Muscle of leg (tissue), 3 donors: ENCODE measurements at regions not wholly inside any gene's neighbourhood (a gene's known extent, or its start where the extent isn't known, plus 50 kb on each side); places are given as distances from the start of the nearest gene placed in this dataset.
"Not testable (repeated sequence)": the region's sequence is repeated elsewhere in the genome, so short reads cannot be mapped to it uniquely, and the experiment has no call there.

Experiments used
- DNase-seq: peaks from one replicate; pipeline ENCODE4 v3.0.0; 2013
- H3K27ac ChIP-seq: one replicate; pipeline ENCODE4 v1.5.1; 2013; ENCODE audit warnings: mild to moderate bottlenecking, low read length, control low read depth
- H3K27me3 ChIP-seq: one replicate; pipeline ENCODE4 v1.6.1; 2013; ENCODE audit warnings: low read length; ENCODE audit not compliant: control insufficient read depth, insufficient read depth
- H3K36me3 ChIP-seq: one replicate; pipeline ENCODE4 v1.6.1; 2013; ENCODE audit warnings: low read length; ENCODE audit not compliant: control insufficient read depth, insufficient read depth
- H3K4me1 ChIP-seq: one replicate; pipeline ENCODE4 v1.6.1; 2013; ENCODE audit warnings: low read length; ENCODE audit not compliant: control insufficient read depth, insufficient read depth
- H3K4me3 ChIP-seq: one replicate; pipeline ENCODE4 v1.5.1; 2013; ENCODE audit warnings: low read length, control low read depth
- H3K9me3 ChIP-seq: replicated peaks from 2 replicates; pipeline ENCODE4 v1.6.1; 2013; ENCODE audit warnings: low read depth, low read length; ENCODE audit not compliant: control insufficient read depth
- WGBS: methylation state at CpG from one replicate; pipeline ENCODE4 v1.1.5; 2013; ENCODE audit warnings: missing lambda C conversion rate; ENCODE audit not compliant: insufficient coverage; 5-methylcytosine and 5-hydroxymethylcytosine counted together

- H3K27me3 ChIP-seq, result no peaks in the 10 kb centered on the region
- no CpG with 5 or more reads among the region's 3 CpGs for WGBS
- no peak for DNase-seq
- H3K9me3 ChIP-seq, result peaks cover 2% of the 10 kb centered on the region
- H3K27ac ChIP-seq, result no peak overlapping the region
- H3K4me3 ChIP-seq, result no peak overlapping the region
- no peaks in the 10 kb centered on the region for H3K36me3 ChIP-seq
- no peaks in the 10 kb centered on the region for H3K4me1 ChIP-seq
Observed at GRCh38 chr13:61215116-61215515, 200.5 kb downstream of the PCDH20 start.

- H3K9me3 ChIP-seq, result peaks cover 2% of the 10 kb centered on the region
- DNase-seq, result no peak
- H3K4me3 ChIP-seq, result no peak overlapping the region
- H3K27me3 ChIP-seq, result no peaks in the 10 kb centered on the region
- no peak overlapping the region for H3K27ac ChIP-seq
- WGBS, result no CpG with 5 or more reads among the region's 4 CpGs
- H3K4me1 ChIP-seq, result no peaks in the 10 kb centered on the region
- H3K36me3 ChIP-seq, result no peaks in the 10 kb centered on the region
Observed at GRCh38 chr13:61214551-61214950, 201.1 kb downstream of the PCDH20 start.

- H3K27me3 ChIP-seq, H3K4me3 ChIP-seq, DNase-seq, H3K27ac ChIP-seq, H3K4me1 ChIP-seq, H3K36me3 ChIP-seq, H3K9me3 ChIP-seq: not testable (repeated sequence)
- WGBS, result 90% methylated on average over 11 of the region's 11 CpGs
Observed at GRCh38 chr13:61205898-61206297, 209.8 kb downstream of the PCDH20 start.

GRCh38 chr13:61204025-61204424 lies 211.6 kb downstream of the PCDH20 start:
- no peaks in the 10 kb centered on the region for H3K27me3 ChIP-seq
- H3K4me1 ChIP-seq, result no peaks in the 10 kb centered on the region
- DNase-seq, result no peak
- no peaks in the 10 kb centered on the region for H3K36me3 ChIP-seq
- no peak overlapping the region for H3K4me3 ChIP-seq
- WGBS, result no CpG with 5 or more reads among the region's 1 CpG
- no peak overlapping the region for H3K27ac ChIP-seq
- no peaks in the 10 kb centered on the region for H3K9me3 ChIP-seq

GRCh38 chr13:61202042-61202441 lies 213.6 kb downstream of the PCDH20 start:
- DNase-seq, result no peak
- Histone ChIP-seq H3K27me3 (no peaks in the 10 kb centered on the region), H3K9me3 (no peaks in the 10 kb centered on the region), H3K27ac (no peak overlapping the region), H3K4me1 (no peaks in the 10 kb centered on the region), H3K36me3 (no peaks in the 10 kb centered on the region), H3K4me3 (no peak overlapping the region)
- 35% methylated on average over 1 of the region's 1 CpG for WGBS

- H3K9me3 ChIP-seq, result no peaks in the 10 kb centered on the region
- H3K27me3 ChIP-seq, result no peaks in the 10 kb centered on the region
- H3K36me3 ChIP-seq, result no peaks in the 10 kb centered on the region
- no peak overlapping the region for H3K27ac ChIP-seq
- no peak overlapping the region for H3K4me3 ChIP-seq
- DNase-seq, result no peak
- 75% methylated on average over 1 of the region's 1 CpG for WGBS
- no peaks in the 10 kb centered on the region for H3K4me1 ChIP-seq
Observed at GRCh38 chr13:61192826-61193225, 222.8 kb downstream of the PCDH20 start.

- WGBS, result 88% methylated on average over 1 of the region's 2 CpGs
Observed at GRCh38 chr13:61188057-61188456, 227.6 kb downstream of the PCDH20 start.

GRCh38 chr13:61187471-61187870 lies 228.2 kb downstream of the PCDH20 start:
- Histone ChIP-seq H3K27ac (no peak overlapping the region), H3K36me3 (no peaks in the 10 kb centered on the region), H3K4me3 (no peak overlapping the region), H3K9me3 (no peaks in the 10 kb centered on the region), H3K4me1 (no peaks in the 10 kb centered on the region), H3K27me3 (no peaks in the 10 kb centered on the region)
- no CpG with 5 or more reads among the region's 4 CpGs for WGBS
- no peak for DNase-seq

More at GRCh38 chr13:61188057-61188456, 227.6 kb downstream of the PCDH20 start:
- Histone ChIP-seq H3K36me3 (no peaks in the 10 kb centered on the region), H3K27ac (no peak overlapping the region), H3K9me3 (no peaks in the 10 kb centered on the region), H3K4me3 (no peak overlapping the region), H3K4me1 (no peaks in the 10 kb centered on the region), H3K27me3 (no peaks in the 10 kb centered on the region)
- DNase-seq, result no peak

- H3K4me1 ChIP-seq, result no peaks in the 10 kb centered on the region
Observed at GRCh38 chr13:61183670-61184069, 232.0 kb downstream of the PCDH20 start.

GRCh38 chr13:61180234-61180633 lies 235.4 kb downstream of the PCDH20 start:
- DNase-seq, result peak; percentile 51
- H3K9me3 ChIP-seq, result no peaks in the 10 kb centered on the region
- no peak overlapping the region for H3K4me3 ChIP-seq
- H3K27ac ChIP-seq, result no peak overlapping the region
- no peaks in the 10 kb centered on the region for H3K36me3 ChIP-seq
- H3K27me3 ChIP-seq, result no peaks in the 10 kb centered on the region
- no CpG with 5 or more reads among the region's 4 CpGs for WGBS
- no peaks in the 10 kb centered on the region for H3K4me1 ChIP-seq

More at GRCh38 chr13:61183670-61184069, 232.0 kb downstream of the PCDH20 start:
- no peaks in the 10 kb centered on the region for H3K36me3 ChIP-seq
- no peak overlapping the region for H3K27ac ChIP-seq
- no peaks in the 10 kb centered on the region for H3K27me3 ChIP-seq
- DNase-seq, result no peak
- H3K9me3 ChIP-seq, result no peaks in the 10 kb centered on the region
- H3K4me3 ChIP-seq, result no peak overlapping the region
- WGBS, result no CpG with 5 or more reads among the region's 1 CpG

GRCh38 chr13:61179741-61180140 lies 235.9 kb downstream of the PCDH20 start:
- Histone ChIP-seq H3K27ac (no peak overlapping the region), H3K27me3 (no peaks in the 10 kb centered on the region), H3K36me3 (no peaks in the 10 kb centered on the region), H3K4me3 (no peak overlapping the region), H3K9me3 (peaks cover 3% of the 10 kb centered on the region), H3K4me1 (no peaks in the 10 kb centered on the region)
- WGBS, result no CpG with 5 or more reads among the region's 2 CpGs
- peak; percentile 64 for DNase-seq
